ENCODE measurements at regions not wholly inside any gene's neighbourhood (a gene's known extent, or its start where the extent isn't known, plus 50 kb on each side); places are given as distances from the start of the nearest gene placed in this dataset.
"Not testable (repeated sequence)": the region's sequence is repeated elsewhere in the genome, so short reads cannot be mapped to it uniquely, and the experiment has no call there.

GRCh38 chr5:167378894-167379723, 912.3 kb upstream of the WWC1 start:
- H3K27me3 Mint-ChIP-seq (ENCODE audit: low read depth) = no peaks in the 10 kb centered on the region
- no peak overlapping the region for H3K4me3 Mint-ChIP-seq
- H3K27ac Mint-ChIP-seq = no peak overlapping the region
- H3K9me3 Mint-ChIP-seq = peaks cover 2% of the 10 kb centered on the region
- H3K36me3 Mint-ChIP-seq (ENCODE audit: low read depth) = no peaks in the 10 kb centered on the region
- H3K4me1 Mint-ChIP-seq (ENCODE audit: low read depth) = no peaks in the 10 kb centered on the region
- no peak for DNase-seq (ENCODE audit: low spot score)

- Mint-ChIP-seq H3K4me3 (no peak overlapping the region), H3K27ac (no peak overlapping the region), H3K27me3 (ENCODE audit: low read depth) (no peaks in the 10 kb centered on the region), H3K9me3 (peaks cover 7% of the 10 kb centered on the region), H3K36me3 (ENCODE audit: low read depth) (no peaks in the 10 kb centered on the region), H3K4me1 (ENCODE audit: low read depth) (no peaks in the 10 kb centered on the region)
- DNase-seq (ENCODE audit: low spot score) = no peak
Measured at GRCh38 chr5:167381457-167381856, 910.0 kb upstream of the WWC1 start.

- no peak overlapping the region for H3K27ac Mint-ChIP-seq
- no peak overlapping the region for H3K4me3 Mint-ChIP-seq
- H3K9me3 Mint-ChIP-seq = peaks cover 25% of the 10 kb centered on the region
- H3K36me3 Mint-ChIP-seq (ENCODE audit: low read depth) = no peaks in the 10 kb centered on the region
- no peak for DNase-seq (ENCODE audit: low spot score)
- no peaks in the 10 kb centered on the region for H3K4me1 Mint-ChIP-seq (ENCODE audit: low read depth)
- no peaks in the 10 kb centered on the region for H3K27me3 Mint-ChIP-seq (ENCODE audit: low read depth)
Measured at GRCh38 chr5:167389537-167389936, 901.9 kb upstream of the WWC1 start.

DNA sequence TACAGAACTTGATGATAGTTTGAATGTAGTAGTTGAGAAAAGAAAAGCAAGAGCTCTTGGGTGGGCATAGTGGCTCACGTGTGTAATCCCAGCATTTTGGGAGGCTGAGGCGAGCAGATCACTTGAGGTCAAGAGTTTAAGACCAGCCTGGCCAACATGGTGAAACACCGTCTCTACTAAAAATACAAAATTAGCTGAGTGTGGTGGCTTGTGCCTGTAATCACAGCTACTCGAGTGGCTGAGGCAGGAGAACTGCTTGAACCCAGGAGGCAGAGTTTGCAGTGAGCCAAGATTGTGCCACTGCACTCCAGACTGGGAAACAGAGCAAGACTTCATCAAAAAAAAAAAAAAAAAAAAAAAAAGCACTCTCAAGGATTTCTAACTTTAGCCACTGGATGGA, 900.2 kb upstream of the WWC1 start:
- H3K36me3 Mint-ChIP-seq (ENCODE audit: low read depth); H3K27me3 Mint-ChIP-seq (ENCODE audit: low read depth); DNase-seq (ENCODE audit: low spot score); H3K4me1 Mint-ChIP-seq (ENCODE audit: low read depth); H3K27ac Mint-ChIP-seq; H3K4me3 Mint-ChIP-seq: not testable (repeated sequence)
- peaks cover 33% of the 10 kb centered on the region for H3K9me3 Mint-ChIP-seq

DNA sequence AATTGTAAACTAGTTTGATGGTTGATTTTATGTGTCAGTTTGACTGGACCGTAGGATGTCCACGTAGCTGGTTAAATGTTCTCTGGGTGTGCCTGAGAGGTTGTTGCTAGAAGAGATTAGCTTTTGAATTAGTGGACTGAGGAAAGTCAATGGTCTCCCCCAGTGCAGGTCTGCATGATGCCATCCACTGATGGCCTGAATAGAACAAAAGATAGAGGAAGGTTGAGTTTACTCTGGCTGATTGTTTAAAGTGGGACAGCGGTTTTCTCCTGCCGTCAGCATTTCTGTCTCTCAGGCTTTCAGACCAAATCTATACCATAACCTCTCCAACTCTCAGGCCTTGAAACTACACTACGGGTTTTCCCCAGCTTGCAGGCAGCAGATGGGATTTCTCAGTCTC, 899.2 kb upstream of the WWC1 start:
- H3K27ac Mint-ChIP-seq = no peak overlapping the region
- DNase-seq (ENCODE audit: low spot score) = no peak
- H3K36me3 Mint-ChIP-seq (ENCODE audit: low read depth) = no peaks in the 10 kb centered on the region
- peaks cover 31% of the 10 kb centered on the region for H3K9me3 Mint-ChIP-seq
- H3K4me1 Mint-ChIP-seq (ENCODE audit: low read depth) = no peaks in the 10 kb centered on the region
- H3K4me3 Mint-ChIP-seq = no peak overlapping the region
- H3K27me3 Mint-ChIP-seq (ENCODE audit: low read depth) = no peaks in the 10 kb centered on the region

- no peak for DNase-seq (ENCODE audit: low spot score)
- Mint-ChIP-seq H3K36me3 (ENCODE audit: low read depth) (no peaks in the 10 kb centered on the region), H3K27ac (no peak overlapping the region), H3K9me3 (peaks cover 25% of the 10 kb centered on the region), H3K4me1 (ENCODE audit: low read depth) (no peaks in the 10 kb centered on the region), H3K27me3 (ENCODE audit: low read depth) (no peaks in the 10 kb centered on the region), H3K4me3 (no peak overlapping the region)
Measured at GRCh38 chr5:167393358-167393757, 898.1 kb upstream of the WWC1 start.

DNA sequence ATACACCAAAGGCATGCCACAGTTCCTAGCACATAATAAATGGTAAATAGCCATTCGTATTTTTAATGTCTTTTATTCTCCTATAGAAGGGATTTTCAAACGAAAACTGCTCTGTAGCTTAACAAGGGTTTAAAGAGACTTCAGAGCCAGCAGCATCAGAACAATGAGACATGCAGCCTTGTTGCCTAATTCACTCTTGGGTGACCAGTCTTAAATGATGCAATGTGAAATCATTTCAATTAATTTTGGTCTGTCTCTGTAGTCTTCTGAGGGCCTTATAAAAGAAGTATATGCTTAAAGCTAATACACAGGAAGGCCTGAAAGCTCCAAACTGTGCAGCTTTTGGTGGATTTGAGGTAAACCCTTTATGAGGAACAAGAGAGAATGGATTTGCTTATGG, 888.8 kb upstream of the WWC1 start:
- Mint-ChIP-seq H3K36me3 (ENCODE audit: low read depth) (no peaks in the 10 kb centered on the region), H3K4me3 (no peak overlapping the region), H3K9me3 (peaks cover 8% of the 10 kb centered on the region), H3K27ac (no peak overlapping the region), H3K4me1 (ENCODE audit: low read depth) (no peaks in the 10 kb centered on the region), H3K27me3 (ENCODE audit: low read depth) (no peaks in the 10 kb centered on the region)
- no peak for DNase-seq (ENCODE audit: low spot score)

- DNase-seq (ENCODE audit: low spot score) = no peak
- H3K4me1 Mint-ChIP-seq (ENCODE audit: low read depth) = no peaks in the 10 kb centered on the region
- H3K9me3 Mint-ChIP-seq = no peaks in the 10 kb centered on the region
- H3K36me3 Mint-ChIP-seq (ENCODE audit: low read depth) = no peaks in the 10 kb centered on the region
- no peak overlapping the region for H3K4me3 Mint-ChIP-seq
- H3K27ac Mint-ChIP-seq = no peak overlapping the region
- H3K27me3 Mint-ChIP-seq (ENCODE audit: low read depth) = no peaks in the 10 kb centered on the region
Measured at GRCh38 chr5:167406513-167406912, 884.9 kb upstream of the WWC1 start.

DNA sequence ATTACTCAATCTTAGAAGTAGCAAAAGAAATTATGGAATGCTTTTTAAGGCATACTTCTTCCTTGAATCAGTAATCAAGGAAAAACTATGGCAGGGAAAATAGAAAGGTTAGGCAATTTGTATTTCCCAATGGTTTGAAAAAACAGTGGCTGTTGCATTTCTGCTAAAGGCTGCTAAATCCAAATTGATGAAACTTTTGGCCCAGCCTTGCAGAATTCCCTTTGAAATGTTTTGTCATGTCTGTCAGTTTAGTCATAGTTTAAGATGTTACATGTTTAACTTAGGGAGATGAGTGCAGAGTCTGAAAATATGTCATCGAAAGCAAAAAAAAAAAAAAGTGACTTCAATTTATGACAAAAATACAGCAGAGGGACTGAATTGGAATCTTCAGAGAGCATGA, 878.9 kb upstream of the WWC1 start:
- H3K9me3 Mint-ChIP-seq = no peaks in the 10 kb centered on the region
- H3K4me3 Mint-ChIP-seq = no peak overlapping the region
- H3K36me3 Mint-ChIP-seq (ENCODE audit: low read depth) = no peaks in the 10 kb centered on the region
- DNase-seq (ENCODE audit: low spot score) = no peak
- no peaks in the 10 kb centered on the region for H3K4me1 Mint-ChIP-seq (ENCODE audit: low read depth)
- no peaks in the 10 kb centered on the region for H3K27me3 Mint-ChIP-seq (ENCODE audit: low read depth)
- no peak overlapping the region for H3K27ac Mint-ChIP-seq

DNA sequence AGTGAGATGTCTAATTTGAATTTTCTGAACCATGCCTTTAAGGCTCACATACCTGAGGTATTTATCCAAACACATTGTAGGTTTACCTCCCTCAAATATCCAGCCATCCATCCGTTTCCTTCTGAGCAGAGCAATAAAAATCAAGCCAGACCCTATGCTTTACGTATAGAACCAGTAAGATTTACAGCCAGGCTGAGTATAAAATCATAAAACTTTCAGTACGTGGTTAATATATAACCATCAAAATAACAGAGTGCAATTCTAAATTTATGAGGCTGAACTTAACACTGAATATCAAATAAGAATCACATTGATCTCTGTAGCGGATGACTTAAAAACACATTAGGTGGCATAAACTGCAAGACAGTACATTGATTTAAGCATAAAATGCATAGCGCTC, 877.9 kb upstream of the WWC1 start:
- no peak overlapping the region for H3K4me3 Mint-ChIP-seq
- H3K4me1 Mint-ChIP-seq (ENCODE audit: low read depth) = no peaks in the 10 kb centered on the region
- no peaks in the 10 kb centered on the region for H3K9me3 Mint-ChIP-seq
- H3K27me3 Mint-ChIP-seq (ENCODE audit: low read depth) = no peaks in the 10 kb centered on the region
- no peaks in the 10 kb centered on the region for H3K36me3 Mint-ChIP-seq (ENCODE audit: low read depth)
- DNase-seq (ENCODE audit: low spot score) = no peak
- H3K27ac Mint-ChIP-seq = no peak overlapping the region

DNA sequence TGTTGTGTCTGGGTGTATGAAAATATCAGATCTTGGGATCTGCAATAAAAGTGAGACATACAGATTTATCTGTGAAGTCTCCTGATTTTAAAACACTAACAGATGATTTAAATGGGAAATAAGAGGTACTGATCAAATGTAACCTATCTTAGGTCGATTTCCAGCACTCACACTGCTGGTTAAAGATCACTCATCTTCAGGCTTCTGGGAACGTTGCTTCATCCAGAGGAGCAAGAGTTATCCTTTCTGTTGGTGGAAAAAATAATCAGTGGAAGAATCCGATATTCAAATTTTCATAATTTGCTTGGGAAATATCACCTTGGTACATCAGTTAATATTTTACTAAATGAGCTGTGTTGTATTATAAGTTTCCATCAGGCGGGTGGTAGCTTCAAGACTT, 876.8 kb upstream of the WWC1 start:
- Mint-ChIP-seq H3K27me3 (ENCODE audit: low read depth) (no peaks in the 10 kb centered on the region), H3K4me1 (ENCODE audit: low read depth) (no peaks in the 10 kb centered on the region), H3K9me3 (no peaks in the 10 kb centered on the region), H3K27ac (no peak overlapping the region), H3K36me3 (ENCODE audit: low read depth) (no peaks in the 10 kb centered on the region), H3K4me3 (no peak overlapping the region)
- DNase-seq (ENCODE audit: low spot score) = no peak

GRCh38 chr5:167415779-167416746, 875.4 kb upstream of the WWC1 start:
- no peak overlapping the region for H3K4me3 Mint-ChIP-seq
- DNase-seq (ENCODE audit: low spot score) = no peak
- no peaks in the 10 kb centered on the region for H3K4me1 Mint-ChIP-seq (ENCODE audit: low read depth)
- H3K27me3 Mint-ChIP-seq (ENCODE audit: low read depth) = no peaks in the 10 kb centered on the region
- no peaks in the 10 kb centered on the region for H3K9me3 Mint-ChIP-seq
- H3K27ac Mint-ChIP-seq = no peak overlapping the region
- H3K36me3 Mint-ChIP-seq (ENCODE audit: low read depth) = no peaks in the 10 kb centered on the region

GRCh38 chr5:167417662-167418061, 873.8 kb upstream of the WWC1 start:
- no peaks in the 10 kb centered on the region for H3K36me3 Mint-ChIP-seq (ENCODE audit: low read depth)
- no peak for DNase-seq (ENCODE audit: low spot score)
- no peak overlapping the region for H3K4me3 Mint-ChIP-seq
- no peaks in the 10 kb centered on the region for H3K4me1 Mint-ChIP-seq (ENCODE audit: low read depth)
- H3K27me3 Mint-ChIP-seq (ENCODE audit: low read depth) = no peaks in the 10 kb centered on the region
- H3K27ac Mint-ChIP-seq = no peak overlapping the region
- peaks cover 2% of the 10 kb centered on the region for H3K9me3 Mint-ChIP-seq

DNA sequence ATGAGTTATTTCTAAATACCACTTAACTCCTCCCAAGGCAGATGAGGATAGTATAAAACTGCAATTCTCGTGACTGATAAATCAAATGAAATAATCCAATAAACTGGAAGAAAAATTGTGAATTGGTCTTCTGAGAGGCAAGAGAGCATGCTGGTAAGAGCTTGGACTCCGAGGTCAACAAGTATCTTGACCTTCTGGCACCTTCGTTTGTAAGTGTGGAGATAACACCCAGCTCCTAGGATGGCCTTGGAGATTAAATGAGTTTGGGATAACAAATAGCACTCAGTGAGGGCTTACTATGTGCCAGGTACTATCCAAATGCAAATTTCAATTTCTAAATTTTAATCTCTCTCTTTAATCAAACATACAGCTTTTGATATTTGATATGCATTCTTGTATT, 866.3 kb upstream of the WWC1 start:
- Mint-ChIP-seq H3K36me3 (ENCODE audit: low read depth) (no peaks in the 10 kb centered on the region), H3K9me3 (peaks cover 26% of the 10 kb centered on the region), H3K27ac (no peak overlapping the region), H3K4me1 (ENCODE audit: low read depth) (no peaks in the 10 kb centered on the region), H3K4me3 (no peak overlapping the region), H3K27me3 (ENCODE audit: low read depth) (no peaks in the 10 kb centered on the region)
- DNase-seq (ENCODE audit: low spot score) = no peak
